ENCODE measurements at regions not wholly inside any gene's neighbourhood (a gene's known extent, or its start where the extent isn't known, plus 50 kb on each side); places are given as distances from the start of the nearest gene placed in this dataset.
"Not testable (repeated sequence)": the region's sequence is repeated elsewhere in the genome, so short reads cannot be mapped to it uniquely, and the experiment has no call there.

- TF ChIP-seq CTCF, POLR2A (IDR thresholded peaks at IDR 0.05): not testable (repeated sequence)
Measured at GRCh38 chr21:8212986-8213550, 2308.3 kb upstream of the TPTE start.

Data from suprapubic skin (tissue), 3 donors.